Brain microvascular endothelial cell (primary cell): ENCODE measurements at regions not wholly inside any gene's neighbourhood (a gene's known extent, or its start where the extent isn't known, plus 50 kb on each side); places are given as distances from the start of the nearest gene placed in this dataset.

ENCODE experiments used
- DNase-seq: peaks from one replicate; pipeline ENCODE4 v3.0.0-alpha.2; 2020
- H3K27ac ChIP-seq: fragments of 250-450 bp; sonication (Bioruptor Pico); 2 replicates; pipeline ENCODE4 v1.5.1; 2020; ENCODE audit warnings: mild to moderate bottlenecking, moderate library complexity
- H3K27me3 ChIP-seq: fragments of 250-450 bp; sonication (Bioruptor Pico); replicated peaks from 2 replicates; pipeline ENCODE4 v1.5.1; 2020; ENCODE audit warnings: mild to moderate bottlenecking
- H3K36me3 ChIP-seq: fragments of 250-450 bp; sonication (Bioruptor Pico); replicated peaks from 2 replicates; pipeline ENCODE4 v1.5.1; 2020; ENCODE audit warnings: mild to moderate bottlenecking
- H3K4me3 ChIP-seq: 2 replicates; pipeline ENCODE4 v1.5.1; 2011; ENCODE audit warnings: low read depth, mild to moderate bottlenecking, control low read depth, low read length, moderate library complexity
- in situ Hi-C: cut with HindIII; loops from 2 replicates; pipeline ENCODE4 v1.10.0; 2017; ENCODE audit warnings: low sequenced_read_pairs, low pct_ligation_motif_present
- TF ChIP-seq, protein P1 (sequence below): IDR thresholded peaks from 2 replicates; pipeline ENCODE4 v1.5.1; 2011; ENCODE audit warnings: low read depth, mild to moderate bottlenecking, moderate library complexity, low read length, control low read depth, inconsistent platforms; ENCODE audit errors: missing control alignments

DNA sequence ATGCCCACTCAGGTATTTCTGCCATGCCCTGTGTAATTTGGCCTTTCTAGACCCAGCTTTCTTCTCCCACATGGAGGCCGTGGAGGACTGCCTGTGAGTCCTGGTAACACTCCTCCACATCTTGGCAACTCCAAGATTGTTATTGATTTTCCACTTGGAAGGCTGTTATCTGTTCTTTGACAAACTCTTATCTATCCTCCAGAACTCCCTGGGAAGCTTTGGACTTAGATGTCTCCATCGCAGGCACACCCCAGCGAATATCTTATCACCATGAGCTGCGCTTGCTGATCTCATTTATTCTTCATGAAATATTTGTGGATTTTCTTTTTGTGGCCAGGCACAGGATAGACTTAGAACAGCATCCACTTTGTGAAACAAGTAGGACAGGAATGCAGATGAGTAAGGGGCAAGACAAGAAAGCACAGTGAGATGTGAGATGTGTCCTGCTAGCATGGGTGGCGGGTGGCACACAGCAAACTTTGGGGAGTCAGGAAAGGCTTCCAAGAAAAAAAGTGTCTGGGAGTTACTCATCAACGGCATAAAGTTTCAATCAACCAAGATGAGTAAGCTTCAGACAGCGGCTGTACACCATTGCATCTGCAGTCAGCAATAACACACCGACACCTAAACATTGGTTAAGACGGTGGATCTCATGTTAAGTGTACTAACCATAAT, 84.5 kb upstream of the IRS2 start:
- TF ChIP-seq, protein P1, sequence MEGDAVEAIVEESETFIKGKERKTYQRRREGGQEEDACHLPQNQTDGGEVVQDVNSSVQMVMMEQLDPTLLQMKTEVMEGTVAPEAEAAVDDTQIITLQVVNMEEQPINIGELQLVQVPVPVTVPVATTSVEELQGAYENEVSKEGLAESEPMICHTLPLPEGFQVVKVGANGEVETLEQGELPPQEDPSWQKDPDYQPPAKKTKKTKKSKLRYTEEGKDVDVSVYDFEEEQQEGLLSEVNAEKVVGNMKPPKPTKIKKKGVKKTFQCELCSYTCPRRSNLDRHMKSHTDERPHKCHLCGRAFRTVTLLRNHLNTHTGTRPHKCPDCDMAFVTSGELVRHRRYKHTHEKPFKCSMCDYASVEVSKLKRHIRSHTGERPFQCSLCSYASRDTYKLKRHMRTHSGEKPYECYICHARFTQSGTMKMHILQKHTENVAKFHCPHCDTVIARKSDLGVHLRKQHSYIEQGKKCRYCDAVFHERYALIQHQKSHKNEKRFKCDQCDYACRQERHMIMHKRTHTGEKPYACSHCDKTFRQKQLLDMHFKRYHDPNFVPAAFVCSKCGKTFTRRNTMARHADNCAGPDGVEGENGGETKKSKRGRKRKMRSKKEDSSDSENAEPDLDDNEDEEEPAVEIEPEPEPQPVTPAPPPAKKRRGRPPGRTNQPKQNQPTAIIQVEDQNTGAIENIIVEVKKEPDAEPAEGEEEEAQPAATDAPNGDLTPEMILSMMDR = no peak
- peak; percentile 23 for DNase-seq
- Histone ChIP-seq H3K36me3 (no peaks in the 10 kb centered on the region), H3K4me3 (no peak overlapping the region), H3K27me3 (no peaks in the 10 kb centered on the region), H3K27ac (no peak overlapping the region)
- in situ Hi-C loops = no loop called here

- no peak overlapping the region for H3K4me3 ChIP-seq
Measured at GRCh38 chr13:109870274-109870673, 83.9 kb upstream of the IRS2 start.

DNA sequence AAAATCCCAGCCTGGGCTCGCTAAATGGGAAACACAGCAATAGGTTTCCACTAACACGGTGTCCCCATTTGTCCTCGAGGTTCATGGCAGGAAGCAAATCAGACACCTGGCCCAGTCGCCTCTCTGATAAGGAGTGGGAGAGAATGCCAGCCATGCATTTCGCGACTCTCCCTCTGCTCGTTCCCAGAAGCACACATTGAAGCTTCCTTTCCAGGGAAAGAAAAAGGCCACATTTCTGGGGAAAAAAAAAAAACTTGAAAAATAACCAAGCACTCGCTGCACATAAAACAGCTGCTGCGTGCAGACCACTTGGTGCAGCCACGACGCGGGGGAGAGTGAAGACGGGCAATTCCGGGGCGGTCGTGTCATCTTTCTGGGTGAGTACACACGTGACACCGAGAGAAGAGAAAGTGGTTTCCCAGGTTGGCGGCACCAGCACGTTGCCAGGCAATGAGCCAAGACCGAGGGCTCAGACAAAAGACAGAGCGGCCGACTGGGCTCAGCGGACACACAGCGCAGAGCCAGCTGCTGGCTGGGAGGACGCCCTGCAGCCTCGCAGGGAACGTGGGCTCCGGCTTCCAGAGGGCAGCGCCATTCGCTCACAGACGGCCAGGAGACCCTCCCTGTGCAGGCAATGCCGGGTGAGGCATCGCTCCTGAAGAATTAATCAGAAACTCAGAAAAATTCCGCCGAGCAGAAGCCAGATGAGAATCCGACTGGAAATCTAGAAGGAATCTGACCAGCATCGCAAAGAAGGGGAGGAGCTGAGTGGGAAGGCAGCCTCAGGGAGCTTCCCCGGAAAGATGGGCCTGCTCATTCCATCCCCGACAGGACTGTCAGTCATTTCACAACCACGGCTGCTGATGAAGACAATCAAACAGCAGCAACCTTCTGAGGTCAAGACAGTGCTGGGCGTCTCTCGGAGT, 83.2 kb upstream of the IRS2 start:
- peak; percentile 27 for DNase-seq
- no peaks in the 10 kb centered on the region for H3K36me3 ChIP-seq
- H3K27me3 ChIP-seq = no peaks in the 10 kb centered on the region
- peak overlapping the region; percentile 38 for H3K4me3 ChIP-seq
- TF ChIP-seq, protein P1 = peak; percentile 38
- in situ Hi-C loops = no loop called here
- no peak overlapping the region for H3K27ac ChIP-seq

More at GRCh38 chr13:109870274-109870673, 83.9 kb upstream of the IRS2 start:
- no peaks in the 10 kb centered on the region for H3K36me3 ChIP-seq
- H3K27me3 ChIP-seq = no peaks in the 10 kb centered on the region
- in situ Hi-C loops = no loop called here
- no peak overlapping the region for H3K27ac ChIP-seq
- no peak for DNase-seq
- TF ChIP-seq, protein P1 = no peak

- in situ Hi-C loops = no loop called here
- no peak overlapping the region for H3K27ac ChIP-seq
- DNase-seq = no peak
- no peak overlapping the region for H3K4me3 ChIP-seq
- H3K36me3 ChIP-seq = no peaks in the 10 kb centered on the region
- no peaks in the 10 kb centered on the region for H3K27me3 ChIP-seq
- TF ChIP-seq, protein P1 = no peak
Measured at GRCh38 chr13:109868578-109869311, 82.4 kb upstream of the IRS2 start.

- no peak for DNase-seq
- no peak overlapping the region for H3K4me3 ChIP-seq
- H3K27me3 ChIP-seq = no peaks in the 10 kb centered on the region
- no peaks in the 10 kb centered on the region for H3K36me3 ChIP-seq
- in situ Hi-C loops = no loop called here
- TF ChIP-seq, protein P1 = no peak
- no peak overlapping the region for H3K27ac ChIP-seq
Measured at GRCh38 chr13:109867766-109868165, 81.4 kb upstream of the IRS2 start.
